Vagina (tissue), 2 donors: ENCODE measurements at regions not wholly inside any gene's neighbourhood (a gene's known extent, or its start where the extent isn't known, plus 50 kb on each side); places are given as distances from the start of the nearest gene placed in this dataset.

Experiments used
- DNase-seq, 2 donors: peaks; one replicate each; pipeline ENCODE4 v3.0.0-alpha.2; 2017; ENCODE audit errors: extremely low spot score in 2 of 2
- H3K27ac ChIP-seq: fragments of 200-600 bp; sonication (generic); one replicate; pipeline ENCODE4 v1.5.1; 2019
- H3K27me3 ChIP-seq: fragments of 200-600 bp; sonication (generic); one replicate; pipeline ENCODE4 v1.5.1; 2019
- H3K36me3 ChIP-seq, 2 donors: fragments of 200-600 bp; sonication (generic); one replicate each; pipeline ENCODE4 v1.5.1; 2017 to 2019
- H3K4me1 ChIP-seq: fragments of 200-600 bp; sonication (generic); one replicate; pipeline ENCODE4 v1.5.1; 2019
- H3K4me3 ChIP-seq, 2 donors: fragments of 200-600 bp; sonication (generic); 1 replicate in 1 of 2; 2 replicates in 1 of 2; pipeline ENCODE4 v1.5.1; 2016 to 2019
- H3K9me3 ChIP-seq: fragments of 200-600 bp; sonication (generic); one replicate; pipeline ENCODE4 v1.5.1; 2019
- POLR2A ChIP-seq, 2 donors: fragments of 450-650 bp; IDR thresholded peaks; one replicate each; pipeline ENCODE4 v1.6.1; 2017; ENCODE audit warnings: antibody characterized with exemption in 2 of 2, mild to moderate bottlenecking in 2 of 2, moderate library complexity in 2 of 2
- POLR2AphosphoS5 ChIP-seq, 2 donors: sonication (generic); formaldehyde crosslinking; IDR thresholded peaks; one replicate each; pipeline ENCODE4 v1.9.0; 2017; ENCODE audit warnings: antibody characterized with exemption in 2 of 2, mild to moderate bottlenecking in 2 of 2, low read depth in 1 of 2; ENCODE audit not compliant: insufficient read depth in 1 of 2
- intact Hi-C: fragments of 100-400 bp; cut with DNase I; formaldehyde crosslinking; loops from one replicate; pipeline ENCODE4 v1.15.1; 2023
- TF ChIP-seq, protein P1 (sequence below), 3 experiments: fragments of 450-650 bp in 2 of 3; fragments of 200-600 bp in 1 of 3; sonication (generic) in 1 of 3; IDR thresholded peaks; one replicate each; pipeline ENCODE4 v1.5.1; 2017 to 2019; ENCODE audit warnings: antibody characterized with exemption in 3 of 3, mild to moderate bottlenecking in 2 of 3, moderate library complexity in 2 of 3

DNA sequence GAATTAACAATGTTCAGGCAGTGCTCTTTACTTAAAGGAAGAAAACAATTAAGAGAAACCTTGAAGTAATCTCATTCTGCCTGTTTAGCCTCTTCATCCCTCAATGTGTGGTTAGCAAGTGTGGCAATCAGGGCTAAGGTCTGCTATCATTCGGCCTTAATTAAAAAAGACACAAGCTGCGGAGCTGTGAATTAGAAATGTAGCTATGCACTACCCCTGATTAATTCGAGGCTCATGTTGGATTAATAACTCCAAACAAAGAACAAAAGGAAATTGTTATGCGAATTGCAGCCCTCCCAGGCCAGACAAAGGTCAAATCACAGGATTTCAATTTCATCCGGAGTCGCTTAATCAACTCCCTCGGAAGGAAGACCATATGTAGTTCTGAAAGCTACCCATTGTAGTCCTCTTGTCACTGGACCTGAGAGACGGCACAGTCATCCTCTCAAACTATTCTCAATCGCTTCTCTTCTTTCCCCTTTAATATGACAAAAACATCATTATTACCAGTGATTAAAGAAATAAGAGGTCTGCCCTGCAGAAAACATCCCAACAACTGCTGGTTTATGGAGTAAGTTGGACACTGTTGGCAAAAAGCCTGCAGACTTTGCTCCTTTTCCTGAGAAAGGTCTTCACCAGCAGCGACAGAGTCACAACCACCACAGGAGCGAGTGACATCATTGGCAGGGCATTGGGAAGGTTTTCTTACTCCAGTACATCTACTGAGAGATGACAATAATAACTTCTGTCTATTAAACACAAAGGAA is 71.1 kb upstream of the SOX5 start:
- TF ChIP-seq POLR2A (IDR thresholded peaks at IDR 0.05), result no peak
- TF ChIP-seq, protein P1, sequence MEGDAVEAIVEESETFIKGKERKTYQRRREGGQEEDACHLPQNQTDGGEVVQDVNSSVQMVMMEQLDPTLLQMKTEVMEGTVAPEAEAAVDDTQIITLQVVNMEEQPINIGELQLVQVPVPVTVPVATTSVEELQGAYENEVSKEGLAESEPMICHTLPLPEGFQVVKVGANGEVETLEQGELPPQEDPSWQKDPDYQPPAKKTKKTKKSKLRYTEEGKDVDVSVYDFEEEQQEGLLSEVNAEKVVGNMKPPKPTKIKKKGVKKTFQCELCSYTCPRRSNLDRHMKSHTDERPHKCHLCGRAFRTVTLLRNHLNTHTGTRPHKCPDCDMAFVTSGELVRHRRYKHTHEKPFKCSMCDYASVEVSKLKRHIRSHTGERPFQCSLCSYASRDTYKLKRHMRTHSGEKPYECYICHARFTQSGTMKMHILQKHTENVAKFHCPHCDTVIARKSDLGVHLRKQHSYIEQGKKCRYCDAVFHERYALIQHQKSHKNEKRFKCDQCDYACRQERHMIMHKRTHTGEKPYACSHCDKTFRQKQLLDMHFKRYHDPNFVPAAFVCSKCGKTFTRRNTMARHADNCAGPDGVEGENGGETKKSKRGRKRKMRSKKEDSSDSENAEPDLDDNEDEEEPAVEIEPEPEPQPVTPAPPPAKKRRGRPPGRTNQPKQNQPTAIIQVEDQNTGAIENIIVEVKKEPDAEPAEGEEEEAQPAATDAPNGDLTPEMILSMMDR (IDR thresholded peaks at IDR 0.05), result no peak
- Histone ChIP-seq H3K27me3 (no peaks in the 10 kb centered on the region), H3K4me1 (no peaks in the 10 kb centered on the region), H3K36me3 (no peaks in the 10 kb centered on the region), H3K27ac (no peak overlapping the region), H3K4me3 (no peak overlapping the region), H3K9me3 (no peaks in the 10 kb centered on the region)
- no peak for DNase-seq
- intact Hi-C loops, result no loop called here

- intact Hi-C loops, result no loop called here
- no peak for DNase-seq
- Histone ChIP-seq H3K36me3 (no peaks in the 10 kb centered on the region), H3K4me3 (no peak overlapping the region), H3K27ac (no peak overlapping the region), H3K27me3 (no peaks in the 10 kb centered on the region), H3K4me1 (no peaks in the 10 kb centered on the region), H3K9me3 (no peaks in the 10 kb centered on the region)
- no peak for TF ChIP-seq POLR2A (IDR thresholded peaks at IDR 0.05)
- TF ChIP-seq, protein P1 (IDR thresholded peaks at IDR 0.05), result no peak
- TF ChIP-seq POLR2AphosphoS5 (IDR thresholded peaks at IDR 0.05; ENCODE audit: insufficient read depth in 1 of 2, low read depth in 1 of 2), result no peak
These were observed 66.3 kb upstream of the SOX5 start for GRCh38 chr12:24015833-24016160.

- TF ChIP-seq POLR2A (IDR thresholded peaks at IDR 0.05) (no peak), POLR2AphosphoS5 (IDR thresholded peaks at IDR 0.05; ENCODE audit: insufficient read depth in 1 of 2, low read depth in 1 of 2) (no peak)
- TF ChIP-seq, protein P1 (IDR thresholded peaks at IDR 0.05), result no peak
- Histone ChIP-seq H3K27me3 (no peaks in the 10 kb centered on the region), H3K9me3 (no peaks in the 10 kb centered on the region), H3K36me3 (no peaks in the 10 kb centered on the region), H3K4me1 (no peaks in the 10 kb centered on the region), H3K27ac (no peak overlapping the region), H3K4me3 (no peak overlapping the region)
- intact Hi-C loops, result loop anchor here (5.0 kb wide), 1 partner anchor 1747 kb away; no protein-coding TSS in a partner anchor
- no peak for DNase-seq
These were observed 65.7 kb upstream of the SOX5 start for GRCh38 chr12:24014915-24015832.

DNA sequence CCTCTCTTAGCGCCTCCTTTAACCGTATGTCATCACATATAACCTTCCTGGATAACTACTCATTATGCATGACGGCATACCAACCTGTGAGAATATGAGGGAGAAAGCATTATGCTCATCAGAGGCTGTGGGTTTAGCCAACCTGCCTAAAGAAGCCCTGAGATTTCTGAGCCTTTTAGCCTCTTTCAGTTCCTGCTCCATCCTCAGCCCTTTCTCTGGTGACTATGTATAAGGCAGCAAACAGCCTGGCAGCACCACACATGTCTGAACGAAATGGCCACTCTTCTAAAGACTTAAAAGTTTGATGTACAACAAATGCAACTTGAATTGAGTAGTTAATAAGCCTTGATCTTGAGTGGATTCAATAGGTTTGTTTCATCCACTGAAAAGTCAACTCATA is 64.8 kb upstream of the SOX5 start:
- Histone ChIP-seq H3K27me3 (no peaks in the 10 kb centered on the region), H3K4me3 (no peak overlapping the region), H3K36me3 (no peaks in the 10 kb centered on the region), H3K27ac (no peak overlapping the region), H3K9me3 (no peaks in the 10 kb centered on the region), H3K4me1 (no peaks in the 10 kb centered on the region)
- TF ChIP-seq, protein P1 (IDR thresholded peaks at IDR 0.05), result no peak
- TF ChIP-seq POLR2A (IDR thresholded peaks at IDR 0.05), result no peak
- no peak for TF ChIP-seq POLR2AphosphoS5 (IDR thresholded peaks at IDR 0.05; ENCODE audit: insufficient read depth in 1 of 2, low read depth in 1 of 2)
- DNase-seq, result no peak
- intact Hi-C loops, result loop anchor here (5.0 kb wide), 1 partner anchor 1748 kb away; no protein-coding TSS in a partner anchor
